ENCODE measurements at regions not wholly inside any gene's neighbourhood (a gene's known extent, or its start where the extent isn't known, plus 50 kb on each side); places are given as distances from the start of the nearest gene placed in this dataset.

DNA sequence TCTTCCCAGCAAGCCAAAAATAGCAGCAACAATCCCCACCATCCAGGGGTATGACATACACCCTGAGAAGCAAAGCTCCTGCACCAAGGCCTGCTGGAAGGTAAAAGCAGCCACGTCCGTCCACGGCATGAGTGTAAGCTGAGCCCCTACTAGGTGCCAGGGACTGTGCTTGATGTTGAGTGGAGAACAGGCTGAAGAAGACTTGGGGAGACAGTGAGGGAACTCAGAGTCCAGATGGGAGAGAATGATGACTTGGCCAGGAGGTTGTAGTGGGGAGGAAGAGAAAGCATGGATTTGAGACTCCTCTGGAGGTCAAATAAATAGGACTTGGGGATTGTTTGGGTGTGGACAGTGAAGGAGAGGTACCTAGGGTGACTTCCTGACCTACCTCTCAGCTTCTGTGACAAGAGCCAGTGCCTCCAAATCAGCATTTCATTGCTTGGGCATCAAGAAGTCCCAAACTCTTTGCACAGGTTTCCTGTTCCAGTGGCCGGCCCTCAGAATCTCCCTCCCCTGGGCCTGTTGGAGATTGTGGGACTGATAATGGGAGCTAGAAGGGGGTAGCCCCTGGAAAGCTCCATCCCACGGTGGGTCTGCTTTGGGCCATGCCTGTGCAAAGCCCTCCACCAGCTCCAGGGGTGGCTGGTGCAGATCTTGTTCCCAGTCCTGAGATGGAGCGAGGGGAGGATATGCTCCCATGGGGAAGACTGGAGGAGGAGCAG is 58.3 kb upstream of the ADAMTS2 start:
- TF ChIP-seq POLR2AphosphoS5 (IDR thresholded peaks at IDR 0.05) (no peak), POLR2A (IDR thresholded peaks at IDR 0.05; ENCODE audit: low read depth) (no peak), EP300 (IDR thresholded peaks at IDR 0.05) (no peak)
- TF ChIP-seq, protein P1, sequence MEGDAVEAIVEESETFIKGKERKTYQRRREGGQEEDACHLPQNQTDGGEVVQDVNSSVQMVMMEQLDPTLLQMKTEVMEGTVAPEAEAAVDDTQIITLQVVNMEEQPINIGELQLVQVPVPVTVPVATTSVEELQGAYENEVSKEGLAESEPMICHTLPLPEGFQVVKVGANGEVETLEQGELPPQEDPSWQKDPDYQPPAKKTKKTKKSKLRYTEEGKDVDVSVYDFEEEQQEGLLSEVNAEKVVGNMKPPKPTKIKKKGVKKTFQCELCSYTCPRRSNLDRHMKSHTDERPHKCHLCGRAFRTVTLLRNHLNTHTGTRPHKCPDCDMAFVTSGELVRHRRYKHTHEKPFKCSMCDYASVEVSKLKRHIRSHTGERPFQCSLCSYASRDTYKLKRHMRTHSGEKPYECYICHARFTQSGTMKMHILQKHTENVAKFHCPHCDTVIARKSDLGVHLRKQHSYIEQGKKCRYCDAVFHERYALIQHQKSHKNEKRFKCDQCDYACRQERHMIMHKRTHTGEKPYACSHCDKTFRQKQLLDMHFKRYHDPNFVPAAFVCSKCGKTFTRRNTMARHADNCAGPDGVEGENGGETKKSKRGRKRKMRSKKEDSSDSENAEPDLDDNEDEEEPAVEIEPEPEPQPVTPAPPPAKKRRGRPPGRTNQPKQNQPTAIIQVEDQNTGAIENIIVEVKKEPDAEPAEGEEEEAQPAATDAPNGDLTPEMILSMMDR (IDR thresholded peaks at IDR 0.05) = no peak
